SK-N-SH treated with all-trans-retinoic acid at 6 μM for 48 hours (cell line): ENCODE measurements at regions not wholly inside any gene's neighbourhood (a gene's known extent, or its start where the extent isn't known, plus 50 kb on each side); places are given as distances from the start of the nearest gene placed in this dataset.

Experiments
- ATAC-seq: fragments of 200-7000 bp; cut with Tn5 transposase; 3 replicates; pipeline ENCODE4 v1.9.1; 2020; ENCODE audit warnings: mild to moderate bottlenecking, moderate library complexity
- ARNTL ChIP-seq: fragments of 450-650 bp; formaldehyde crosslinking; IDR thresholded peaks from 2 replicates; pipeline ENCODE4 v1.5.0; 2020; ENCODE audit warnings: low read depth, mild to moderate bottlenecking, moderate library complexity, borderline replicate concordance
- BACH2 ChIP-seq: fragments of 250-450 bp; sonication (Bioruptor Pico); IDR thresholded peaks from 2 replicates; pipeline ENCODE4 v1.9.0; 2021; ENCODE audit warnings: mild to moderate bottlenecking, borderline replicate concordance
- CREB5 ChIP-seq: fragments of 250-450 bp; sonication (Bioruptor Pico); IDR thresholded peaks from 2 replicates; pipeline ENCODE4 v1.5.1; 2020; ENCODE audit warnings: low read depth, mild to moderate bottlenecking, moderate library complexity
- CSDC2 ChIP-seq: fragments of 250-450 bp; sonication (Bioruptor Pico); IDR thresholded peaks from 2 replicates; pipeline ENCODE4 v1.5.0; 2020; ENCODE audit warnings: mild to moderate bottlenecking, moderate library complexity
- CSRNP3 ChIP-seq: fragments of 250-450 bp; sonication (Bioruptor Pico); IDR thresholded peaks from 2 replicates; pipeline ENCODE4 v1.5.1; 2021; ENCODE audit warnings: mild to moderate bottlenecking, moderate library complexity
- ESRRG ChIP-seq: fragments of 250-450 bp; sonication (Bioruptor Pico); IDR thresholded peaks from 2 replicates; pipeline ENCODE4 v1.6.1; 2021; ENCODE audit warnings: mild to moderate bottlenecking
- GLIS3 ChIP-seq: fragments of 250-450 bp; sonication (Bioruptor Pico); IDR thresholded peaks from 2 replicates; pipeline ENCODE4 v1.5.0; 2020; ENCODE audit warnings: mild to moderate bottlenecking, moderate library complexity
- ISL1 ChIP-seq: fragments of 250-450 bp; sonication (Bioruptor Pico); IDR thresholded peaks from 2 replicates; pipeline ENCODE4 v2.1.2; 2022; ENCODE audit warnings: mild to moderate bottlenecking, moderate library complexity
- PATZ1 ChIP-seq: fragments of 250-450 bp; sonication (Bioruptor Pico); IDR thresholded peaks from 2 replicates; pipeline ENCODE4 v1.8.0; 2020; ENCODE audit warnings: mild to moderate bottlenecking, moderate library complexity, borderline replicate concordance
- POU6F1 ChIP-seq: fragments of 250-450 bp; sonication (Bioruptor Pico); IDR thresholded peaks from 2 replicates; pipeline ENCODE4 v1.8.0; 2021; ENCODE audit warnings: low read depth, mild to moderate bottlenecking, moderate library complexity, borderline replicate concordance
- SNAI2 ChIP-seq: fragments of 250-450 bp; sonication (Bioruptor Pico); IDR thresholded peaks from 2 replicates; pipeline ENCODE4 v1.5.0; 2020; ENCODE audit warnings: mild to moderate bottlenecking, moderate library complexity
- TCF4 ChIP-seq: fragments of 250-450 bp; sonication (Bioruptor Pico); IDR thresholded peaks from 2 replicates; pipeline ENCODE4 v1.8.0; 2021; ENCODE audit warnings: mild to moderate bottlenecking, moderate library complexity, borderline replicate concordance
- TOX ChIP-seq: fragments of 250-450 bp; sonication (Bioruptor Pico); IDR thresholded peaks from 2 replicates; pipeline ENCODE4 v1.8.0; 2021; ENCODE audit warnings: mild to moderate bottlenecking, moderate library complexity, borderline replicate concordance
- TSHZ2 ChIP-seq: fragments of 250-450 bp; sonication (Bioruptor Pico); IDR thresholded peaks from 2 replicates; pipeline ENCODE4 v1.5.0; 2020; ENCODE audit warnings: mild to moderate bottlenecking, moderate library complexity
- ZC3H10 ChIP-seq: fragments of 250-450 bp; sonication (Bioruptor Pico); IDR thresholded peaks from 2 replicates; pipeline ENCODE4 v1.5.1; 2021; ENCODE audit warnings: mild to moderate bottlenecking, moderate library complexity
- ZFP3 ChIP-seq: fragments of 250-450 bp; sonication (Bioruptor Pico); IDR thresholded peaks from 2 replicates; pipeline ENCODE4 v1.5.0; 2020; ENCODE audit warnings: mild to moderate bottlenecking, moderate library complexity
- ZFP30 ChIP-seq: fragments of 450-650 bp; formaldehyde crosslinking; IDR thresholded peaks from 2 replicates; pipeline ENCODE4 v1.5.0; 2022; ENCODE audit warnings: mild to moderate bottlenecking, moderate library complexity
- ZNF565 ChIP-seq: fragments of 450-650 bp; formaldehyde crosslinking; conservative IDR thresholded peaks from 2 replicates; pipeline ENCODE4 v1.5.0; 2020; ENCODE audit warnings: low read depth, mild to moderate bottlenecking, moderate library complexity
- ZNF70 ChIP-seq: fragments of 450-650 bp; formaldehyde crosslinking; IDR thresholded peaks from 2 replicates; pipeline ENCODE4 v1.5.0; 2020; ENCODE audit warnings: mild to moderate bottlenecking, moderate library complexity
- ZNF8 ChIP-seq: fragments of 450-650 bp; formaldehyde crosslinking; IDR thresholded peaks from 2 replicates; pipeline ENCODE4 v1.5.0; 2020; ENCODE audit warnings: mild to moderate bottlenecking, moderate library complexity

- no peak for TF ChIP-seq ZNF70 (CRISPR knock-in tag)
Observed at GRCh38 chr6:3619201-3619600, 132.3 kb downstream of the PXDC1 start (continued).

GRCh38 chr6:3618642-3619041 lies 132.9 kb downstream of the PXDC1 start:
- TF ChIP-seq POU6F1 (CRISPR knock-in tag) (no peak), TOX (CRISPR knock-in tag) (no peak), TCF4 (CRISPR knock-in tag) (no peak), TSHZ2 (no peak), ZNF565 (CRISPR knock-in tag) (no peak), CREB5 (CRISPR knock-in tag) (no peak), ZFP30 (no peak), SNAI2 (CRISPR knock-in tag) (no peak), ZNF8 (CRISPR knock-in tag) (no peak), ARNTL (CRISPR knock-in tag) (no peak), ZC3H10 (CRISPR knock-in tag) (no peak), BACH2 (no peak), ZNF70 (CRISPR knock-in tag) (no peak), CSRNP3 (no peak), ZFP3 (CRISPR knock-in tag) (no peak), CSDC2 (no peak), ESRRG (CRISPR knock-in tag) (no peak)
- ATAC-seq = no peak

GRCh38 chr6:3617681-3618311 lies 133.7 kb downstream of the PXDC1 start:
- TF ChIP-seq CREB5 (CRISPR knock-in tag) (no peak), ESRRG (CRISPR knock-in tag) (no peak), ZFP3 (CRISPR knock-in tag) (no peak), SNAI2 (CRISPR knock-in tag) (no peak), ZC3H10 (CRISPR knock-in tag) (no peak), TOX (CRISPR knock-in tag) (no peak), CSRNP3 (no peak), PATZ1 (no peak), BACH2 (no peak), CSDC2 (no peak), GLIS3 (CRISPR knock-in tag) (no peak), ZNF8 (CRISPR knock-in tag) (no peak), TCF4 (CRISPR knock-in tag) (no peak), ISL1 (CRISPR knock-in tag) (no peak), ZFP30 (no peak)
- no peak for ATAC-seq
